H1 (cell line): ENCODE measurements at regions not wholly inside any gene's neighbourhood (a gene's known extent, or its start where the extent isn't known, plus 50 kb on each side); places are given as distances from the start of the nearest gene placed in this dataset.

ENCODE experiments used
- CHD1 ChIP-seq: IDR thresholded peaks from 2 replicates; pipeline ENCODE4 v1.6.1; 2012; ENCODE audit warnings: low read depth, low read length, improper control_type of control experiment
- CHD7 ChIP-seq: fragments of 300-600 bp; sonication (generic); IDR thresholded peaks from 2 replicates; pipeline ENCODE4 v1.7.1; 2012; ENCODE audit warnings: low read length, moderate library complexity, mild to moderate bottlenecking, inconsistent platforms; ENCODE audit not compliant: insufficient replicate concordance
- EGR1 ChIP-seq: IDR thresholded peaks from 2 replicates; pipeline ENCODE4 v1.6.1; 2011; ENCODE audit warnings: low read depth, low read length, borderline replicate concordance
- GTF2F1 ChIP-seq: IDR thresholded peaks from 2 replicates; pipeline ENCODE4 v1.6.1; 2012; ENCODE audit warnings: low read depth, low read length, improper control_type of control experiment, borderline replicate concordance
- JUN ChIP-seq: IDR thresholded peaks from 2 replicates; pipeline ENCODE4 v1.6.1; 2011; ENCODE audit warnings: low read depth, mild to moderate bottlenecking, improper control_type of control experiment, low read length
- NANOG ChIP-seq: IDR thresholded peaks from 2 replicates; pipeline ENCODE4 v1.6.1; 2011; ENCODE audit warnings: low read length, low read depth, mild to moderate bottlenecking, inconsistent platforms; ENCODE audit not compliant: insufficient read depth, poor library complexity, severe bottlenecking
- RAD21 ChIP-seq, 2 experiments: IDR thresholded peaks in 1 of 2; conservative IDR thresholded peaks in 1 of 2; 2 replicates each; pipeline ENCODE4 v1.6.1; 2011; ENCODE audit warnings: low read depth in 2 of 2, low read length in 2 of 2, improper control_type of control experiment in 1 of 2, inconsistent platforms in 1 of 2, mild to moderate bottlenecking in 1 of 2, moderate library complexity in 1 of 2
- TAF7 ChIP-seq: optimal IDR thresholded peaks from 2 replicates; pipeline ENCODE3; 2011; ENCODE audit warnings: low read depth, mild to moderate bottlenecking, inconsistent platforms, low read length, moderate library complexity, borderline replicate concordance

- TF ChIP-seq CHD7 (no peak), JUN (no peak), RAD21 (IDR thresholded peaks at IDR 0.05 in 1 of 2, conservative IDR thresholded peaks at IDR 0.05 in 1 of 2; ENCODE audit: low read depth in 2 of 2, low read length in 2 of 2) (no peak), EGR1 (no peak), GTF2F1 (no peak), CHD1 (no peak), TAF7 (no peak), NANOG (no peak)
These were observed 364.0 kb upstream of the FAT3 start (continued) for GRCh38 chr11:91860661-91861060.
